ENCODE measurements at regions not wholly inside any gene's neighbourhood (a gene's known extent, or its start where the extent isn't known, plus 50 kb on each side); places are given as distances from the start of the nearest gene placed in this dataset.

DNA sequence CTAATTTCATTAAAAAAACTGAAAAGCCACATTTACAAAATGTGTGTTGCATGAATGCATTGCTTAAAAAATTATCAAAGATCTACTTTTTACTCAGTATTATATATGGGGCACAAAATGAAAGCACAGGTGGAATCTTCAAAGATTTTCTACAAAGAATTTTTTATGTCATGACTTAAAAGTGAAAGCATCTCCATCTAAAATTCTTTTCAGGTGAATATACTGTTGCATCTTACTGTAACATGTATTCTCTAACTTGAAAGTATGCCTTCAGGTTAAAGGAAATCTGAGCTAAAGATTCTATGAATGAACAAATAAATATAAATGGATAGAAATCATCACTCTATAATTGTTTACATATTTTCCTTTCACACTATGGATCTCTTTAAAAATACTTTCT, 66.8 kb upstream of the WDR75 start:
- DNase-seq, result no peak
- Mint-ChIP-seq H3K27me3 (no peaks in the 10 kb centered on the region), H3K27ac (no peak overlapping the region), H3K9me3 (no peaks in the 10 kb centered on the region), H3K4me3 (no peak overlapping the region), H3K4me1 (ENCODE audit: low read depth) (peaks cover 6% of the 10 kb centered on the region), H3K36me3 (ENCODE audit: low read depth) (no peaks in the 10 kb centered on the region)
- no peak overlapping the region for H3K4me3 ChIP-seq (ENCODE audit: low read length)
- intact Hi-C loops (cut with DNase I, micrococcal nuclease), result no loop called here
- H3K9me3 ChIP-seq (ENCODE audit: control insufficient read depth in 1 of 2, insufficient read depth in 1 of 2, low read length in 2 of 2), result no peaks in the 10 kb centered on the region
- H3K27me3 ChIP-seq (ENCODE audit: control insufficient read depth in 1 of 2, insufficient read depth in 2 of 2, low read length in 2 of 2), result no peaks in the 10 kb centered on the region
- no peak overlapping the region for H3K27ac ChIP-seq (ENCODE audit: low read depth in 1 of 2, low read length in 2 of 2)
- POLR2A ChIA-PET, result no interaction called here
- no peaks in the 10 kb centered on the region for H3K4me1 ChIP-seq (ENCODE audit: insufficient read depth, low read length)
- no peak for ATAC-seq (ENCODE audit: poor library complexity)
- CTCF ChIA-PET, result no interaction called here
- TF ChIP-seq, protein P1, sequence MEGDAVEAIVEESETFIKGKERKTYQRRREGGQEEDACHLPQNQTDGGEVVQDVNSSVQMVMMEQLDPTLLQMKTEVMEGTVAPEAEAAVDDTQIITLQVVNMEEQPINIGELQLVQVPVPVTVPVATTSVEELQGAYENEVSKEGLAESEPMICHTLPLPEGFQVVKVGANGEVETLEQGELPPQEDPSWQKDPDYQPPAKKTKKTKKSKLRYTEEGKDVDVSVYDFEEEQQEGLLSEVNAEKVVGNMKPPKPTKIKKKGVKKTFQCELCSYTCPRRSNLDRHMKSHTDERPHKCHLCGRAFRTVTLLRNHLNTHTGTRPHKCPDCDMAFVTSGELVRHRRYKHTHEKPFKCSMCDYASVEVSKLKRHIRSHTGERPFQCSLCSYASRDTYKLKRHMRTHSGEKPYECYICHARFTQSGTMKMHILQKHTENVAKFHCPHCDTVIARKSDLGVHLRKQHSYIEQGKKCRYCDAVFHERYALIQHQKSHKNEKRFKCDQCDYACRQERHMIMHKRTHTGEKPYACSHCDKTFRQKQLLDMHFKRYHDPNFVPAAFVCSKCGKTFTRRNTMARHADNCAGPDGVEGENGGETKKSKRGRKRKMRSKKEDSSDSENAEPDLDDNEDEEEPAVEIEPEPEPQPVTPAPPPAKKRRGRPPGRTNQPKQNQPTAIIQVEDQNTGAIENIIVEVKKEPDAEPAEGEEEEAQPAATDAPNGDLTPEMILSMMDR (IDR thresholded peaks at IDR 0.05), result no peak
- H3K36me3 ChIP-seq (ENCODE audit: insufficient read depth, low read length), result no peaks in the 10 kb centered on the region

DNA sequence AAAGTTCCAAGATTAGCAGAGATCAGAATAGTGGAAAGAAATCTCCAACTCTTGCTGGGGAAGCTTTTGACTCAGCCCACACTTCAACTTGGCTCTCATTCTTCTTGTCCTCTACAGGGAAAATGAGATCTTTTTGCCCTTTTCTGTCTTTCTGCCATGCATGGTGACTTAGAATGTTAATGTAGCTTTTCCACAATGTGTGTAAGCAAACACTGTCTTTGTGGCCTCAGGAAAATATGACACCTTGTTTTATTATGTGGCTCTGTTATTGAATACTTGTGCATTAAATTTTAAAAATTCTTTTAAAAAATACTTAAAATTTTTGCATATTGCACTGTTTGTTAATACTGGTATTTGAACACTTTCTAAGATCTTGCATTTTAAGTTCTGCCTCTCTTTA, 65.4 kb upstream of the WDR75 start:
- Mint-ChIP-seq H3K36me3 (ENCODE audit: low read depth) (no peaks in the 10 kb centered on the region), H3K9me3 (no peaks in the 10 kb centered on the region), H3K4me3 (no peak overlapping the region), H3K27ac (no peak overlapping the region), H3K27me3 (no peaks in the 10 kb centered on the region), H3K4me1 (ENCODE audit: low read depth) (peaks cover 6% of the 10 kb centered on the region)
- TF ChIP-seq, protein P1 (IDR thresholded peaks at IDR 0.05), result no peak
- ChIA-PET CTCF (no interaction called here), POLR2A (no interaction called here)
- Histone ChIP-seq H3K27me3 (ENCODE audit: control insufficient read depth in 1 of 2, insufficient read depth in 2 of 2, low read length in 2 of 2) (no peaks in the 10 kb centered on the region), H3K36me3 (ENCODE audit: insufficient read depth, low read length) (no peaks in the 10 kb centered on the region), H3K27ac (ENCODE audit: low read depth in 1 of 2, low read length in 2 of 2) (no peak overlapping the region), H3K4me1 (ENCODE audit: insufficient read depth, low read length) (no peaks in the 10 kb centered on the region), H3K9me3 (ENCODE audit: control insufficient read depth in 1 of 2, insufficient read depth in 1 of 2, low read length in 2 of 2) (no peaks in the 10 kb centered on the region), H3K4me3 (ENCODE audit: low read length) (no peak overlapping the region)
- no peak for DNase-seq
- intact Hi-C loops (cut with DNase I, micrococcal nuclease), result no loop called here
- ATAC-seq (ENCODE audit: poor library complexity), result no peak

DNA sequence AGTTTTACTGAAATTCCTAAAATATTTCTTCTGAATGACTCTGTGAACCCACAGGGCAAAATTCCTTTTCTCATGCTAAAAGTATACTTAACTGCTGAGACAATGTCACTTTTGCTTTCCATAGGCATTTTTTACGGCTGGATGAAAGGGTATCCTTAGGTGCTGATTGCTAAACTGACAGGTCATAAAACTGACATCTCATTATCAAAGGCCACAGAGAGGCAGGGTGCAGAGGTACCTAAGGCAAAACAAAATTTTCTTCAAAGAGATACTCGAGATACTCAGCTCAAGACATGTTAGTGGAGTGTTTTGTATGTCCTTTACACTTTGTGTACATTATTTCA, 62.0 kb upstream of the WDR75 start:
- Mint-ChIP-seq H3K36me3 (ENCODE audit: low read depth) (no peaks in the 10 kb centered on the region), H3K9me3 (no peaks in the 10 kb centered on the region), H3K4me1 (ENCODE audit: low read depth) (no peaks in the 10 kb centered on the region), H3K27me3 (no peaks in the 10 kb centered on the region), H3K27ac (no peak overlapping the region), H3K4me3 (no peak overlapping the region)
- intact Hi-C loops (cut with DNase I, micrococcal nuclease), result no loop called here
- no peaks in the 10 kb centered on the region for H3K4me1 ChIP-seq (ENCODE audit: insufficient read depth, low read length)
- no peaks in the 10 kb centered on the region for H3K36me3 ChIP-seq (ENCODE audit: insufficient read depth, low read length)
- TF ChIP-seq, protein P1 (IDR thresholded peaks at IDR 0.05), result no peak
- ATAC-seq (ENCODE audit: poor library complexity) (no peak), DNase-seq (no peak)
- H3K27me3 ChIP-seq (ENCODE audit: control insufficient read depth in 1 of 2, insufficient read depth in 2 of 2, low read length in 2 of 2), result no peaks in the 10 kb centered on the region
- H3K9me3 ChIP-seq (ENCODE audit: control insufficient read depth in 1 of 2, insufficient read depth in 1 of 2, low read length in 2 of 2), result no peaks in the 10 kb centered on the region
- CTCF ChIA-PET, result no interaction called here
- POLR2A ChIA-PET, result no interaction called here
- H3K27ac ChIP-seq (ENCODE audit: low read depth in 1 of 2, low read length in 2 of 2), result no peak overlapping the region
- H3K4me3 ChIP-seq (ENCODE audit: low read length), result no peak overlapping the region

Data from CD4-positive, alpha-beta T cell (primary cell).